SJCRH30 (cell line): ENCODE measurements at regions not wholly inside any gene's neighbourhood (a gene's known extent, or its start where the extent isn't known, plus 50 kb on each side); places are given as distances from the start of the nearest gene placed in this dataset.
"Not testable (repeated sequence)": the region's sequence is repeated elsewhere in the genome, so short reads cannot be mapped to it uniquely, and the experiment has no call there.

Experiments used
- DNase-seq, 2 experiments: peaks; one replicate each; pipeline ENCODE4 v3.0.0-alpha.2; 2015 to 2020
- H3K27ac ChIP-seq: fragments of 250-450 bp; sonication (Bioruptor Pico); 2 replicates; pipeline ENCODE4 v1.5.1; 2020; ENCODE audit warnings: mild to moderate bottlenecking, moderate library complexity
- H3K27me3 ChIP-seq: fragments of 250-450 bp; sonication (Bioruptor Pico); 2 replicates; pipeline ENCODE4 v1.5.1; 2020; ENCODE audit warnings: mild to moderate bottlenecking, moderate library complexity
- H3K36me3 ChIP-seq: fragments of 250-450 bp; sonication (Bioruptor Pico); 2 replicates; pipeline ENCODE4 v1.5.1; 2020; ENCODE audit warnings: mild to moderate bottlenecking, moderate library complexity
- H3K4me1 ChIP-seq: fragments of 250-450 bp; sonication (Bioruptor Pico); 2 replicates; pipeline ENCODE4 v1.5.1; 2020; ENCODE audit warnings: mild to moderate bottlenecking, moderate library complexity
- H3K4me3 ChIP-seq: fragments of 250-450 bp; sonication (Bioruptor Pico); 2 replicates; pipeline ENCODE4 v1.5.1; 2020; ENCODE audit warnings: mild to moderate bottlenecking, moderate library complexity
- H3K9me3 ChIP-seq: fragments of 250-450 bp; sonication (Bioruptor Pico); replicated peaks from 2 replicates; pipeline ENCODE4 v1.5.1; 2020; ENCODE audit warnings: mild to moderate bottlenecking, moderate library complexity

DNA sequence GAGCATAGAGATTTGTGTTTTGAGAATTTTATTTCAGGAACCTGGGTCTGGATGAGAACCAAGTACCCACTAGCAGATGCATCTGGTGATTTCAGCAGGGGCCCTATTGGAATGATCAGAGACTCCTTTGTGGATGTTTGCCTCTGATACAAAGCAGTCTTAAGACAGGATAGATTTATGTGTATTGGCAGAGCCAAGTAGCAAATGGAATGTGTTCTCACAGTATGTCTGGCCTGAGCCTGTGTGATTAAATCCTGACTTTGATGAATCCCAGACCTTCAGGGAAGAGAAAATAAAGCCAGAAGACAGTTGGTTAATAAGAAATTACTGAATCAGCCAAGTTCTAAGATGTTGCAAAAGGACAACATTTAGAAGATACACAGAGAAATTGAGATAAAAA is 755.5 kb upstream of the SEMA6D start:
- no peak overlapping the region for H3K27ac ChIP-seq
- no peak overlapping the region for H3K4me3 ChIP-seq
- H3K36me3 ChIP-seq: no peaks in the 10 kb centered on the region
- H3K27me3 ChIP-seq: no peaks in the 10 kb centered on the region; the same call in 1 of the 2 replicates
- DNase-seq: no peak
- H3K4me1 ChIP-seq: no peaks in the 10 kb centered on the region
- H3K9me3 ChIP-seq: no peaks in the 10 kb centered on the region

- not testable (repeated sequence) for H3K4me1 ChIP-seq, H3K9me3 ChIP-seq, H3K4me3 ChIP-seq, H3K36me3 ChIP-seq, H3K27me3 ChIP-seq, H3K27ac ChIP-seq, DNase-seq
Observed at GRCh38 chr15:46988055-46988454, 729.2 kb upstream of the SEMA6D start.

- Histone ChIP-seq H3K9me3 (no peaks in the 10 kb centered on the region), H3K27me3 (no peaks in the 10 kb centered on the region), H3K4me1 (no peaks in the 10 kb centered on the region), H3K27ac (no peak overlapping the region), H3K36me3 (no peaks in the 10 kb centered on the region), H3K4me3 (no peak overlapping the region)
- no peak for DNase-seq
Observed at GRCh38 chr15:46996359-46996758, 720.9 kb upstream of the SEMA6D start.

DNA sequence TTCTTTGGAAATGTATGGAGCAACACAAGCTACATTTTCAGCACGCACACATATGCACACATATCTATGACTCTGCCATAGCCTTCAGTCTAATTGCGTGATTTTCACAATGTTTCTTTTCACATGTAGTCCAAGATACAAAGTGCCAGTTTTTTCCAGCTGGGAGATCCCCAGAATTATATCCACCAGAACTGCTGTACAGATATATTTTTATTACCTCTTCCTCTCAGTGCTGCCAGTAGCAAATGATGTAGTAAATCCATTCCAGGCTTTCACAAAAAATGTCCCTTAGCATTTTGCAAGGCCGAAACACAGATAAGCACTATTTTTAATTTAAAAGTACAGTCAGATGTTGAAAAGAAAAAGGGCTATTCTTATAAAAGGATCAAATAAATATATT is 719.8 kb upstream of the SEMA6D start:
- Histone ChIP-seq H3K27ac (no peak overlapping the region), H3K9me3 (no peaks in the 10 kb centered on the region), H3K4me1 (no peaks in the 10 kb centered on the region), H3K4me3 (no peak overlapping the region), H3K36me3 (no peaks in the 10 kb centered on the region), H3K27me3 (no peaks in the 10 kb centered on the region)
- DNase-seq: no peak

- Histone ChIP-seq H3K9me3 (no peaks in the 10 kb centered on the region), H3K27me3 (no peaks in the 10 kb centered on the region), H3K36me3 (no peaks in the 10 kb centered on the region), H3K27ac (no peak overlapping the region), H3K4me3 (no peak overlapping the region), H3K4me1 (no peaks in the 10 kb centered on the region)
- DNase-seq: no peak
Observed at GRCh38 chr15:47003568-47003967, 713.7 kb upstream of the SEMA6D start.

DNA sequence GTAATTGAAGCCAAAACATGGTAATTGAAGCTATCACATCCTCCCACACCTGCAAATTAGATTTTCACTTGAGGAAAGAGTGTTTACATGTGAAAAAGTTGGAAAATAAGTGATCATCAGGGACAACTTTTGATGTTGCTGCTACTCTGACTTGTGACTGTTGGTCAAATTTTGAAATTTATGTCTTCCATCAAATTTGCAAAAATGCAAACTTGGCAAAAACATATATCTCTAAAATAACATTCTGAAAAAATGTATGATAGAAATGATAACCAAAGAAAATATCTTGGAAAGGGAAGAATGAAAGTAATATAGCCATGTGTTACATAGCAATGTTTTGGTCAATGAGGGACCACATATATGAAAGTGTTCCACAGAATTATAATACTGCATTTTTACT is 703.9 kb upstream of the SEMA6D start:
- no peaks in the 10 kb centered on the region for H3K27me3 ChIP-seq
- no peaks in the 10 kb centered on the region for H3K4me1 ChIP-seq
- H3K27ac ChIP-seq: no peak overlapping the region
- H3K36me3 ChIP-seq: no peaks in the 10 kb centered on the region
- H3K4me3 ChIP-seq: no peak overlapping the region
- H3K9me3 ChIP-seq: no peaks in the 10 kb centered on the region
- no peak for DNase-seq

DNA sequence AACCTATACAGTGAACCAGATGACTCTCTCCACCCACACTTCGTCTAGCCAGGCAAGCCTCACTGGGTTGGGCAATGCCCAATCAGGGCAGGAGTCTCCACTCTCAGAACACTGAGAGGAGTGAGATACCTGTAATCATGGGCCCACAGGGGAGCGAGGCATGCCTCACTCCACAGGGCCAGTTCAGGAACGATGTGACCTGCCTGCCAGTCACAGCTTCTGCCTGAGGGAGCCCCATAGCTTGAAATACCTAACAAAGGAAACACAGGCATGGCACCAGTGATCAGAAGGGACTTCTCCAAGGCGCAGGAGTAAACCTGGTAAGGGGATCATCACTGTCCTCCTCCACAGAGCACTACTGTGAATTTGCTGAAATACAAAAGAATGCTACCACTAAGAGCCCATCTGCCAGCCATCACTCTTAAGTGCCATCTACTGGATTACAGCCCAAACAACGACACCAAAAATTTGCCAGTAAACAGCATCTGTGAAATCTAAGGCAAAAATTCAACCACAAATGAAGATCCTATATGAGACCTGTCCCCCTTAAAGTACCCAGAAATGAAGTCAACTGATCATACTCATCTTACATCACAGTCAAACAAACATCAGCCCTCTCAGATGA is 689.9 kb upstream of the SEMA6D start:
- Histone ChIP-seq H3K4me1 (no peaks in the 10 kb centered on the region), H3K36me3 (no peaks in the 10 kb centered on the region), H3K27me3 (no peaks in the 10 kb centered on the region), H3K27ac (no peak overlapping the region), H3K4me3 (no peak overlapping the region), H3K9me3 (no peaks in the 10 kb centered on the region)
- peak in 1 of 2 experiments; percentile 2 for DNase-seq

- H3K9me3 ChIP-seq: no peaks in the 10 kb centered on the region
- no peak overlapping the region for H3K4me3 ChIP-seq
- H3K4me1 ChIP-seq: no peaks in the 10 kb centered on the region
- no peak overlapping the region for H3K27ac ChIP-seq
- DNase-seq: no peak
- peaks cover 4% of the 10 kb centered on the region; the same call in 1 of the 2 replicates for H3K27me3 ChIP-seq
- no peaks in the 10 kb centered on the region for H3K36me3 ChIP-seq
Observed at GRCh38 chr15:47035475-47036406, 681.6 kb upstream of the SEMA6D start.

DNA sequence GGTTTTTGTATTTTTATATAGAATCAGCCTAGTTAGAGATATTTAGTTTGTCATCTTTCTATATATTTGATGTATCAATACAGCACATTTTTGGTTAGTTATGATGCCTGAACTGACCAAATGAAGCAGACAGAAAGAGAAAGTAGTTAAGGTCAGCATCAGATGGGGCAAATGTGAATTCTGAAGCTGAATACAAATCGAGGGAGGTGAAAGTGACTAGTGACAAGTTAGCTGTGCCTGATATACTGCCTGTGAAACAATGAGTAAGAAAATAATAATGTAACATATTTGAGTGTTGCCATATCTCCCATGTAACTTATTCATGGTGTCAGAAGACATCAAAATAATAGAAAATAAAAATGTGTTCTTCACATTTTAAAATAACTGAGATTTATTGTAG is 680.3 kb upstream of the SEMA6D start:
- no peak overlapping the region for H3K27ac ChIP-seq
- no peak for DNase-seq

DNA sequence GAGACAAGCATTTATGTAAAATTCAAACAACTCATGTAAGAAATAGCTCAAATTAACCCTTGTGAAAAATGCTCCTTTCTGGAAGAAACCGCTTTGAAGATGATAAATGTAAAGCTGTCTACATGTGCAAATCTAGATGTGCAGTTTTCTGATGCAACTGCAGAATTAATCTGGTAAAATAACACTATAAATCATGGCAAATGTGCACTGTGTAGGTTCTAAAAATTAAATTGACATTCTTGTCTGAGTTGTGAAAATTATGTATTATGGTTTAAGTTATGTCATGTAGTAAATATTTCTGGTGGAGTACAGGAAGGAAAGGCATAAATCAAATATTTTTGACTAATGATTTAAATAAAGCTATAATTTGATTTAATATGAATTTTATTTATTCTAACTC is 678.1 kb upstream of the SEMA6D start:
- no peak overlapping the region for H3K4me3 ChIP-seq
- no peak overlapping the region for H3K27ac ChIP-seq
- H3K36me3 ChIP-seq: no peaks in the 10 kb centered on the region
- H3K9me3 ChIP-seq: no peaks in the 10 kb centered on the region
- H3K4me1 ChIP-seq: no peaks in the 10 kb centered on the region
- no peak for DNase-seq
- peaks cover 4% of the 10 kb centered on the region; the same call in 1 of the 2 replicates for H3K27me3 ChIP-seq

More for the DNA sequence above, 680.3 kb upstream of the SEMA6D start:
- H3K4me1 ChIP-seq: no peaks in the 10 kb centered on the region
- H3K9me3 ChIP-seq: no peaks in the 10 kb centered on the region
- peaks cover 4% of the 10 kb centered on the region; the same call in 1 of the 2 replicates for H3K27me3 ChIP-seq
- H3K36me3 ChIP-seq: no peaks in the 10 kb centered on the region
- no peak overlapping the region for H3K4me3 ChIP-seq

DNA sequence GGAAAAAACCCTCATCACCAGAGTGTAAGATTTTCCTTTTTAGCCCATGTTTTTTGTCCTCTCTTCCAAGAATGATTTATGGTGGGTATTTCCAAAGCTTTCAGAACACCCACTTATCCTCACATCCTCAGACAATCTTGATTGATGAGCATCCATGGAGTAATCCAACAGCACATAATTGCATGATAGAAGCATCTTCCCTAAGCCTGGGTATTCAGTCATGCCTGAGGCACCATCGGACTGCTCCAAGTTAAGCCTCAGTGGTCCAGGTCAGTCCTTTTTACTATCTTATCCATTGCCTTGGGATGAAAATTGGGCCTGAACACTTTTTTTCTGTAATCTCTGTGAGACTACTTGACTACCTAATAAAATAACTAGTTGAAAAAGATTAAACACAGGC is 676.0 kb upstream of the SEMA6D start:
- no peak for DNase-seq
- H3K36me3 ChIP-seq: no peaks in the 10 kb centered on the region

GRCh38 chr15:47047981-47048380 is 669.3 kb upstream of the SEMA6D start:
- H3K27ac ChIP-seq, H3K4me3 ChIP-seq, H3K4me1 ChIP-seq, H3K36me3 ChIP-seq, H3K27me3 ChIP-seq, DNase-seq, H3K9me3 ChIP-seq: not testable (repeated sequence)

More for the DNA sequence above, 676.0 kb upstream of the SEMA6D start:
- Histone ChIP-seq H3K4me1 (no peaks in the 10 kb centered on the region), H3K27me3 (peaks cover 4% of the 10 kb centered on the region; the same call in 1 of the 2 replicates), H3K4me3 (no peak overlapping the region), H3K9me3 (no peaks in the 10 kb centered on the region), H3K27ac (no peak overlapping the region)

DNA sequence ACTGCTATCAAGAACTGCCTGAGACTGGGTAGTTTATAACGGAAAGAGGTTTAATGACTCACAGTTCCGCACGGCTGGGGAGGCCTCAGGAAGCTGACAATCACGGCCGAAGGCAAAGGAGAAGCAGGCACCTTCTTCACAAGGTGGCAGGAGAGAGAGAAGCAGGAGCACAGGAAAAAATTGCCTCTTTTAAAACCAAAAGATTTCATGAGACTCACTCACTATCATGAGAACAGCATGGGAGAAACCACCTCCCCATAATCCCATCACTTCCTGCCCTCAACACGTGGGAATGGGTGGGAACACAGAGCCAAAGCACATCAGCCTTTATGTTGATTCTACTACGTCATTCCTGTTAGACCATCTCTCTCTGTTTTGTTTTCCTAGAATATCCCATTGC is 650.9 kb upstream of the SEMA6D start:
- peak in 1 of 2 experiments; percentile 5 for DNase-seq
- no peak overlapping the region for H3K4me3 ChIP-seq
- no peaks in the 10 kb centered on the region for H3K4me1 ChIP-seq
- H3K36me3 ChIP-seq: no peaks in the 10 kb centered on the region
- H3K27me3 ChIP-seq: no peaks in the 10 kb centered on the region
- H3K27ac ChIP-seq: no peak overlapping the region
- no peaks in the 10 kb centered on the region for H3K9me3 ChIP-seq

GRCh38 chr15:47077846-47078245 is 639.5 kb upstream of the SEMA6D start:
- H3K27ac ChIP-seq: not testable (repeated sequence)

DNA sequence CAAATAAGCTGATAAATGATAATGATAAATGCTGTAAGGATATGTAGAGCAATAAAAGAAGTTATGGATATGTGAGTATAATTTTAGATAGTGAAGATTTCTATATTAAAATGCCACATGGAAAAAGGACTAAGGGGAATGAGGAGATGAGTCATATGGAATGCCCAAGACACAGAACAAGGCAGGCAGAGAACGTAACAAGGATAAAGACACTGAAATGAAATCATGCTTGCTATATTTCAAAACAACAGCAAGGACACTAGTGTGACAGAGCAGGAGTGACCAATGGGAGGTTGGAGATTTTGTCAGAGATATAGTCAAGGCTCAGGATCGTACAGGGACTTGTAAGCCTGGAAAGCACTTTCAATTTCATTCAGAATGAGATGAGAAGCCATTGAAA is 621.5 kb upstream of the SEMA6D start:
- Histone ChIP-seq H3K36me3 (no peaks in the 10 kb centered on the region), H3K4me1 (no peaks in the 10 kb centered on the region), H3K27me3 (no peaks in the 10 kb centered on the region), H3K4me3 (no peak overlapping the region), H3K27ac (no peak overlapping the region), H3K9me3 (no peaks in the 10 kb centered on the region)
- no peak for DNase-seq

More at GRCh38 chr15:47077846-47078245, 639.5 kb upstream of the SEMA6D start:
- not testable (repeated sequence) for H3K4me3 ChIP-seq, H3K27me3 ChIP-seq, H3K36me3 ChIP-seq, H3K9me3 ChIP-seq, H3K4me1 ChIP-seq, DNase-seq
